ENCODE measurements at regions not wholly inside any gene's neighbourhood (a gene's known extent, or its start where the extent isn't known, plus 50 kb on each side); places are given as distances from the start of the nearest gene placed in this dataset.

DNA sequence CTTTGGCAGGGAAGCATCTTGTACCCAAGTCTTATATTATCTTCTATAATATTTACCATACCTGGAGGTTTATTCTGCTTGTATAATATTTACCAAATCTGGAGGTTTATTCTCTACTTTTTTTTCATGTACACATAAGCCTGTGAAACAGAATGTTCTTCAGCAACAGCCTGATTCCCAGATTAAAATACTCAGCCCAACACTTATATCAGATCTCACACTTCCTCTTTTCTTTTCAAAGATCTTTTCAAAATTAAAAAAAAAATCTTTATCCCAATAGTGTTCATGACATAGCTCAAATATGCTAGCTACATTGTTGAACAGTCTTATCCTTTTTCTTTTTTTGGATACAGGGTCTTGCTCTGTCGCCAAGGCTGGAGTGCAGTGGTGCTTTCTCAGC is 300.7 kb downstream of the LMO7 start:
- no peaks in the 10 kb centered on the region for H3K9me3 Mint-ChIP-seq
- no peaks in the 10 kb centered on the region for H3K36me3 Mint-ChIP-seq
- no peak overlapping the region for H3K27ac ChIP-seq (ENCODE audit: low read depth, low read length)
- no peak overlapping the region for H3K4me3 Mint-ChIP-seq
- H3K4me1 Mint-ChIP-seq, result no peaks in the 10 kb centered on the region
- DNase-seq, result no peak
- no peaks in the 10 kb centered on the region for H3K36me3 ChIP-seq (ENCODE audit: insufficient read depth, low read length)
- POLR2A ChIA-PET (ENCODE audit: partially characterized antibody), result no interaction called here
- no peak overlapping the region for H3K4me3 ChIP-seq (ENCODE audit: low read length in 2 of 2)
- no peak overlapping the region for H3K27ac Mint-ChIP-seq
- H3K27me3 ChIP-seq (ENCODE audit: insufficient read depth, low read length), result no peaks in the 10 kb centered on the region
- H3K27me3 Mint-ChIP-seq, result peaks cover 0 to 1% of the 10 kb centered on the region in 2 donors
- CTCF ChIA-PET (ENCODE audit: partially characterized antibody), result no interaction called here
- intact Hi-C loops (cut with micrococcal nuclease), result no loop called here
- no peaks in the 10 kb centered on the region for H3K4me1 ChIP-seq (ENCODE audit: insufficient read depth, low read length)
- no peaks in the 10 kb centered on the region for H3K9me3 ChIP-seq (ENCODE audit: control insufficient read depth in 1 of 2, low read length in 2 of 2)

DNA sequence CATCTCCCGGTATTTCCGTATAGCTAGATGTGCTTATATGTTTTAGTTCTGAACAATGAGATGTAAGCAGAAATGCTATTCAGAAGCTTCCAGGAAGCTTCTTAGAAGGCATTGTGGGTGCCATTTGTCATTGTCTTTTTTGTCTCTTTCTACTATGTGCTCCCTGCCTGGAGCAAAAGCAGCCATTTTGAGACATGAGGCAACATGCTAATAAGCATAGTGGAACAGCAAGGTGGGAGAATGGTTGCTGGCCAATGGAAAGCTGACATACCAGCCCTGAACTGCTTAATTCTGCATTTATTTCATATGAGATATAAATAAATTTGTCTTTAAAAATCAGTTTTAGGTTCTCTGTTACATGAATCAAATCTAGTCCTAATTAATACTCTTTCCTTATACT is 299.7 kb downstream of the LMO7 start:
- H3K27ac ChIP-seq (ENCODE audit: low read depth, low read length), result no peak overlapping the region
- CTCF ChIA-PET (ENCODE audit: partially characterized antibody), result no interaction called here
- H3K36me3 Mint-ChIP-seq, result no peaks in the 10 kb centered on the region

DNA sequence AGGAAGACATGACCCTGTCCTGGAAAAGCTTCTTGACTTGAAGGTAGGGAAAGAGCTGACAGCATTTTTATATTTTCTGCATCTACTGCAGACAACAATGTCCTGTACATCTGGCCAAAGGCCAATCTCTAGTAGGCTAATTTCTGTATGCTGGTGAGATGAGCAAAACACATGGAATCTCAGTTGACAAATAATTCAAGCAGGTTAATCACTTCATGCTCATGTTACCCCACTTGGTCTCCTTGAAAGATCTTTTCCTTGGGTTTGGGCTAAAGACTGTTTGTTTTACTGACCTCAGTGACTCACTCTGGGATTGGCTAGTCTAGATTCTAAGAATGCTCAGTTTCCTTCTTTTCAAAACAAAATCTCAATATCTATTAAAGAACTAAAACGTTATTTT is 298.8 kb downstream of the LMO7 start:
- ChIA-PET CTCF (ENCODE audit: partially characterized antibody) (no interaction called here), POLR2A (ENCODE audit: partially characterized antibody) (no interaction called here)
- Histone ChIP-seq H3K4me1 (ENCODE audit: insufficient read depth, low read length) (no peaks in the 10 kb centered on the region), H3K27ac (ENCODE audit: low read depth, low read length) (no peak overlapping the region), H3K4me3 (ENCODE audit: low read length in 2 of 2) (no peak overlapping the region), H3K9me3 (ENCODE audit: control insufficient read depth in 1 of 2, low read length in 2 of 2) (no peaks in the 10 kb centered on the region), H3K36me3 (ENCODE audit: insufficient read depth, low read length) (no peaks in the 10 kb centered on the region), H3K27me3 (ENCODE audit: insufficient read depth, low read length) (no peaks in the 10 kb centered on the region)
- Mint-ChIP-seq H3K36me3 (no peaks in the 10 kb centered on the region), H3K27me3 (peaks cover 0 to 1% of the 10 kb centered on the region in 2 donors), H3K9me3 (no peaks in the 10 kb centered on the region), H3K27ac (no peak overlapping the region), H3K4me3 (no peak overlapping the region), H3K4me1 (no peaks in the 10 kb centered on the region)
- DNase-seq, result no peak
- intact Hi-C loops (cut with micrococcal nuclease), result no loop called here

More for the DNA sequence above, 299.7 kb downstream of the LMO7 start:
- POLR2A ChIA-PET (ENCODE audit: partially characterized antibody), result no interaction called here
- H3K27me3 Mint-ChIP-seq, result peaks cover 0 to 1% of the 10 kb centered on the region in 2 donors
- Histone ChIP-seq H3K4me3 (ENCODE audit: low read length in 2 of 2) (no peak overlapping the region), H3K27me3 (ENCODE audit: insufficient read depth, low read length) (no peaks in the 10 kb centered on the region), H3K36me3 (ENCODE audit: insufficient read depth, low read length) (no peaks in the 10 kb centered on the region), H3K9me3 (ENCODE audit: control insufficient read depth in 1 of 2, low read length in 2 of 2) (no peaks in the 10 kb centered on the region), H3K4me1 (ENCODE audit: insufficient read depth, low read length) (no peaks in the 10 kb centered on the region)
- no peak for DNase-seq
- no peak overlapping the region for H3K27ac Mint-ChIP-seq
- intact Hi-C loops (cut with micrococcal nuclease), result no loop called here
- H3K9me3 Mint-ChIP-seq, result no peaks in the 10 kb centered on the region
- no peaks in the 10 kb centered on the region for H3K4me1 Mint-ChIP-seq
- H3K4me3 Mint-ChIP-seq, result no peak overlapping the region

DNA sequence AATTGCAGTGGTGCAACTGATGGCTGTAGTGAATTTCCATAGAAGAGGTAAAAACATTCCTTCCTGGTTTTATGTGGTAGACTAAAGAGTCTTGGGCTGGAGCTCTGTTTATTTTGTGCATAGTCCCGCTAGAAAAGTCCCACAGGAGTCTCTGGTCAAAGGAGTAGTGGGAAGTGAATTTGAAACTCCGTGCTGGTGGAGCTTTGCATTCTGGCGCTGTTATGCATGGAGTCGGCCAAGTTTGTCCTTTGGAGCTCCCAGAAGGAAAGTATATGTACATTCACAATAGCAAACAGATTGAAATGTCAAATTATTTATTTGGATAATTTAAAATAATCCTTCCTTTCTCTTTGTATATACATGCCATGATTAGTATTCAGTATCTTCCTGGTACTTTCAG is 296.5 kb downstream of the LMO7 start:
- H3K4me1 Mint-ChIP-seq, result no peaks in the 10 kb centered on the region
- H3K27me3 Mint-ChIP-seq, result peaks cover 0 to 1% of the 10 kb centered on the region in 2 donors
- H3K4me3 ChIP-seq (ENCODE audit: low read length in 2 of 2), result no peak overlapping the region
- no peaks in the 10 kb centered on the region for H3K9me3 ChIP-seq (ENCODE audit: control insufficient read depth in 1 of 2, low read length in 2 of 2)
- CTCF ChIA-PET (ENCODE audit: partially characterized antibody), result no interaction called here
- POLR2A ChIA-PET (ENCODE audit: partially characterized antibody), result no interaction called here
- H3K36me3 ChIP-seq (ENCODE audit: insufficient read depth, low read length), result no peaks in the 10 kb centered on the region
- intact Hi-C loops (cut with micrococcal nuclease), result no loop called here
- H3K27ac Mint-ChIP-seq, result no peak overlapping the region
- no peak overlapping the region for H3K4me3 Mint-ChIP-seq
- no peaks in the 10 kb centered on the region for H3K4me1 ChIP-seq (ENCODE audit: insufficient read depth, low read length)
- DNase-seq, result no peak
- H3K36me3 Mint-ChIP-seq, result no peaks in the 10 kb centered on the region
- no peaks in the 10 kb centered on the region for H3K27me3 ChIP-seq (ENCODE audit: insufficient read depth, low read length)
- H3K9me3 Mint-ChIP-seq, result no peaks in the 10 kb centered on the region
- no peak overlapping the region for H3K27ac ChIP-seq (ENCODE audit: low read depth, low read length)

DNA sequence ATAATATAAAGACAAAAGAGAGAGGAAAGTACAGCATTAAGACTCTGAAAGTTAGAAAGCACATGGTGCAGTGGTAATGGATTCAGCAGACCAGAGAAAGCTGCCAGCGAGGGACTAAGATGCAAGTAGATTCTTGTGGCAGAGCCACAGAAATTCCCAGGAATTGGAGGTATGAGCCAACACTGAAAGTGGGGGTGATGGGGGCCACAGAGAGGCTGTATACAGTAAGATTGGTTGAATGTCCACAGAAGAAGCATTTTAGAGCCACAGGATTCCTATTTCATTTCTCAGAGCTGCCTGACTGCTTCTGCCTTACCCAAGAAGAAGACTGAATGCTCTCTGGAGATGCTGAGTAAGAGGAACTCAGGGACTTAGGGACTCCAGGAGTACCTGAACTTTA is 295.0 kb downstream of the LMO7 start:
- H3K27ac Mint-ChIP-seq, result no peak overlapping the region
- POLR2A ChIA-PET (ENCODE audit: partially characterized antibody), result no interaction called here
- H3K4me3 Mint-ChIP-seq, result no peak overlapping the region
- no peaks in the 10 kb centered on the region for H3K4me1 ChIP-seq (ENCODE audit: insufficient read depth, low read length)
- H3K9me3 Mint-ChIP-seq, result no peaks in the 10 kb centered on the region
- CTCF ChIA-PET (ENCODE audit: partially characterized antibody), result no interaction called here
- H3K9me3 ChIP-seq (ENCODE audit: control insufficient read depth in 1 of 2, low read length in 2 of 2), result no peaks in the 10 kb centered on the region
- H3K27me3 ChIP-seq (ENCODE audit: insufficient read depth, low read length), result no peaks in the 10 kb centered on the region
- intact Hi-C loops (cut with micrococcal nuclease), result no loop called here
- H3K36me3 ChIP-seq (ENCODE audit: insufficient read depth, low read length), result no peaks in the 10 kb centered on the region
- H3K36me3 Mint-ChIP-seq, result no peaks in the 10 kb centered on the region
- H3K4me3 ChIP-seq (ENCODE audit: low read length in 2 of 2), result no peak overlapping the region
- H3K27ac ChIP-seq (ENCODE audit: low read depth, low read length), result no peak overlapping the region
- H3K4me1 Mint-ChIP-seq, result no peaks in the 10 kb centered on the region
- DNase-seq, result no peak
- H3K27me3 Mint-ChIP-seq, result peaks cover 0 to 1% of the 10 kb centered on the region in 2 donors

DNA sequence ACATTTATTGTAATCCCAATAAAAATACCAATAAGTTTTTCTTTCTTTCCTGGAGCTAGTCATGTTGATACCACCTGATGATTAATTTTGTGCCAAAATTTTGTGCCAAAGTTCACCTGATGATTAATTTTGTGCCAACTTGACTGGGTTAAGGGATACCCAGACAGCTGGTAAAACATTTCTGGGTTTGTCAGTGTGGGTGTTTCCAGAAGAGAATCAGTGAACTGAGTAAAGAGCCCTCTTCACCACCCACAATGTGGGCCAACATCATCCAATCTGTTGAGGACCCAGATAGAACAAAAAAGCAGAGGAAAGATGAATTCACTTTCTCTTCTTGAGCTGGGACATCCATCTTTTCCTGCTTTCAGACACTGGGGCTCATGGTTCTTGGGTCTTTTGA is 292.9 kb downstream of the LMO7 start:
- no peak for DNase-seq
- Histone ChIP-seq H3K4me1 (ENCODE audit: insufficient read depth, low read length) (no peaks in the 10 kb centered on the region), H3K27me3 (ENCODE audit: insufficient read depth, low read length) (no peaks in the 10 kb centered on the region), H3K4me3 (ENCODE audit: low read length in 2 of 2) (no peak overlapping the region), H3K27ac (ENCODE audit: low read depth, low read length) (no peak overlapping the region), H3K9me3 (ENCODE audit: control insufficient read depth in 1 of 2, low read length in 2 of 2) (no peaks in the 10 kb centered on the region), H3K36me3 (ENCODE audit: insufficient read depth, low read length) (no peaks in the 10 kb centered on the region)
- Mint-ChIP-seq H3K36me3 (no peaks in the 10 kb centered on the region), H3K4me1 (no peaks in the 10 kb centered on the region), H3K4me3 (no peak overlapping the region), H3K27me3 (peaks cover 0 to 1% of the 10 kb centered on the region in 2 donors), H3K9me3 (no peaks in the 10 kb centered on the region), H3K27ac (no peak overlapping the region)
- intact Hi-C loops (cut with micrococcal nuclease), result no loop called here
- ChIA-PET CTCF (ENCODE audit: partially characterized antibody) (no interaction called here), POLR2A (ENCODE audit: partially characterized antibody) (no interaction called here)

DNA sequence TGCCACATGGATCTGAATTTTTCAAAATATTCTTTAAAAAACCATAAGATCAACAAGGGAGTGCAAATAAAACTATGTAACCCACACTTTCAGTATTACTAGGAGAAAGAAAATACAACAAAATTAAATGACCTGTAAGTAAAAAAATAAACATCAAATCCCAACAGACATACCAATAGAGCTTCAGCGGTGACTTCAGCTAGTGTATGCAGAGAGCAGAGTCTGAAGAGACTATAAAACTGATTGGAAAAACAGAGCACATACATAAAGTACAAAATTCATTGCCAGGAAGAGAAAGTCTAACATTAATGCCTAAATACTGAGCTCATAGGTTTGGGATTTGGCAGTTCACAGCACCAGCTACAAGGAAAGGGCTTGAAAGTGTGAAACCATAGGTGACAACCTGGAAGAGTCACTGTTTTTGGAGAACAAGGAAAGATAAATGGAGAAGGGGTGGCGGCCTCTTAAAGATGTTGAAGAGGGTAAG is 291.1 kb downstream of the LMO7 start:
- H3K4me1 Mint-ChIP-seq, result no peaks in the 10 kb centered on the region
- Histone ChIP-seq H3K4me3 (ENCODE audit: low read length in 2 of 2) (no peak overlapping the region), H3K4me1 (ENCODE audit: insufficient read depth, low read length) (no peaks in the 10 kb centered on the region), H3K27ac (ENCODE audit: low read depth, low read length) (no peak overlapping the region), H3K27me3 (ENCODE audit: insufficient read depth, low read length) (no peaks in the 10 kb centered on the region), H3K36me3 (ENCODE audit: insufficient read depth, low read length) (no peaks in the 10 kb centered on the region), H3K9me3 (ENCODE audit: control insufficient read depth in 1 of 2, low read length in 2 of 2) (no peaks in the 10 kb centered on the region)
- no peak overlapping the region for H3K4me3 Mint-ChIP-seq
- ChIA-PET POLR2A (ENCODE audit: partially characterized antibody) (no interaction called here), CTCF (ENCODE audit: partially characterized antibody) (no interaction called here)
- intact Hi-C loops (cut with micrococcal nuclease), result no loop called here
- no peak for DNase-seq
- H3K27ac Mint-ChIP-seq, result no peak overlapping the region
- no peaks in the 10 kb centered on the region for H3K36me3 Mint-ChIP-seq
- no peaks in the 10 kb centered on the region for H3K9me3 Mint-ChIP-seq
- H3K27me3 Mint-ChIP-seq, result peaks cover 0 to 3% of the 10 kb centered on the region in 2 donors

DNA sequence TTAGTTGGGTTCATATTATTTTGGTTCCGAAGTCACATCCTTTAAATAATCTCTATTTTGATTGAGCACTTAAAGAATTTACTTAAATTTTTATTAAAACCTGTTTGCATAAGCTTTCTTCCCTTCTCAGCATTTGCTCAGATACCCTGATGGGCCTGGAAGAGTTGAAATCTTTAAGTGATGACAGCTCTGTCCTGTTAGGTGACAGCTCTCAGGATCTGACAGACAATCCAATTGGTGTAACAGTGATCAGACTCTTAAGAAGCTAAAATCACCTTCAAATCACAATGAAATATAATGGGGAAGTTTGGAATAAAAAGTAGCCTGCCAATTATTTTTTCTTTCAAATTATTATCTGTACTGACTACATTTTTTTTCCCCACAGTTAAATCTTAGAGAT is 284.4 kb downstream of the LMO7 start:
- peaks cover 0 to 2% (median 0%) of the 10 kb centered on the region in 8 donors for H3K9me3 Mint-ChIP-seq
- Histone ChIP-seq H3K9me3 (ENCODE audit: control insufficient read depth in 1 of 2, low read length in 2 of 2) (no peaks in the 10 kb centered on the region), H3K4me3 (ENCODE audit: low read length in 2 of 2) (no peak overlapping the region), H3K27me3 (ENCODE audit: insufficient read depth, low read length) (no peaks in the 10 kb centered on the region), H3K36me3 (ENCODE audit: insufficient read depth, low read length) (no peaks in the 10 kb centered on the region), H3K4me1 (ENCODE audit: insufficient read depth, low read length) (no peaks in the 10 kb centered on the region), H3K27ac (ENCODE audit: low read depth, low read length) (no peak overlapping the region)
- H3K27me3 Mint-ChIP-seq, result peaks cover 0 to 1% of the 10 kb centered on the region in 2 donors
- intact Hi-C loops (cut with micrococcal nuclease), result no loop called here
- H3K36me3 Mint-ChIP-seq, result no peaks in the 10 kb centered on the region
- no peak overlapping the region for H3K27ac Mint-ChIP-seq
- ChIA-PET POLR2A (ENCODE audit: partially characterized antibody) (no interaction called here), CTCF (ENCODE audit: partially characterized antibody) (no interaction called here)
- DNase-seq, result no peak
- H3K4me1 Mint-ChIP-seq, result no peaks in the 10 kb centered on the region
- no peak overlapping the region for H3K4me3 Mint-ChIP-seq
